HG03354 (cell line): ENCODE measurements at regions not wholly inside any gene's neighbourhood (a gene's known extent, or its start where the extent isn't known, plus 50 kb on each side); places are given as distances from the start of the nearest gene placed in this dataset.

Experiments
- ATAC-seq: cut with Tn5 transposase; IDR thresholded peaks from one replicate; pipeline ENCODE4 v1.9.1; 2021; ENCODE audit warnings: mild to moderate bottlenecking; ENCODE audit not compliant: unreplicated experiment, poor library complexity, severe bottlenecking

DNA sequence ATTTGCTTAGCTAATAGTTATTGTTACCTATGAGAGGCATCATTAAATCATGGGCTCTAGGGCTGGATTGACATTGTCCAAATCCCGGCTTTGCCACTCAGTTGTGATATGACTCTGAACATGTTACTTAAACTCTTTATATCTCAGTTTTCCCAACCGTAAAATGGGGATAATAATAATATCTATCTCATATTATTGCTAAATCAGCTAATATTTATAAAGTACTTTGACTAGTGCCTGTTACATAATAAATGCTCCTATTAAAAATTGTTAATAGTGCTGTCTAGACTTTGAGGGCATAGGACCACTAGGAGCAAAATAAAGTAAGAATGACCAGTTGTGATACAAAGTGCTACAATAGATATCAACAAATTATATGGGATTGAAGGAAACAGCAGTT, 376.3 kb upstream of the FIGN start:
- ATAC-seq: no peak

DNA sequence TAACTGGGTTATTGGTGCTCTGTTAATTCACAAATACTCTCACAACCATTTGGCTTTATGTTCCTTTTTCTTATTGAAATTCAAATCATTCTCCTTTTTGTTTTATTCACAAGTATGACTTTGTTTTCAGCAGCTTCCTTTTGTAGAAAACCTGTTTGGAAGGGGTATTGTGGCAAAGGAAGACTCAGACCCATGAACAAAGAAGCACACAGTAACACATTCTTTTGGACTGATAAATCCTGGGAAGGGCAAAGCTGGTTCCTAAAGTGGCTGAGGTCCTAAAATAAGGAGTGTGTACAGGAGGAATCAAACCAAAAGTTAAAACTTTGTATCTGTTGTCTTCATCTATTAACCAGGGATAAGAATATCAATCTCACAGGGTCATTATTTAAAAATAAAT, 374.7 kb upstream of the FIGN start:
- no peak for ATAC-seq

DNA sequence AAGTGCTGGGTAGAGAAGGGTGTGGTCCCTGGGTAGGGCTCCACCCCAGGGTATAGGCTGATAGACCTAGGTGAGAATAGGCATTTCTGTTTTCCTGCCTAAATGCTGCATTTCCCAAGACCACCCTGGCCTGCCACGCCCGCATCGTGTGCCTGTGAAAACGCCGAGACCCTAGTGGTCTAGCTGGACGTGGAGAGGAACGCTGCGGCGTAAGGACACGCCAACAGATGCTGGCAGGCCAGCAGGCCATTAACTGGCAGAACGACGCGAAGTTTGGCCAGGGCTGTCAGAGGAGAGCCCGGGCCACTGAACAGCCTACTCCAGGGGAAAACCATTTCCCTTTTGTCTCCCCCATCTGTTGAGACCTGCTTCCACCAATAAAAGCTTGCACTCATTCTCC, 373.2 kb upstream of the FIGN start:
- ATAC-seq: no peak

DNA sequence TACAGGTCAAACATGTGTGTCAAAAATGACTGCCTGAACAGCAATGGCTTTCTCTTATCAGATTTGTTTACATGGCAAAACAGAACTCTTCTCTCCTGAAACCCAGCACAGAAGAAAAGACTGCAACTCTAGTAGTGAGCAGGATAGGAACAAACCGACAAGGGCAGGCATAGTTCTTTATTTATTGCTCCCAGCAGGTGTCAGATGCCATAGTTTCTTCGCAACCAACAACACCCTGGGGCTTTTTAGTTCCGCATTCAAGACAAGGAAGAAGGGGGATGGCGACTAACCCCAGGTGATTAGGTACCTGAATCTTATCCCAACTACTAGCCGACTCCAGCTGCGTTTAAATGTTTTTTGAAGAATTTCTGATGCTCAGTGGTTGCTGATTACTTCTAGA, 367.5 kb upstream of the FIGN start:
- no peak for ATAC-seq

DNA sequence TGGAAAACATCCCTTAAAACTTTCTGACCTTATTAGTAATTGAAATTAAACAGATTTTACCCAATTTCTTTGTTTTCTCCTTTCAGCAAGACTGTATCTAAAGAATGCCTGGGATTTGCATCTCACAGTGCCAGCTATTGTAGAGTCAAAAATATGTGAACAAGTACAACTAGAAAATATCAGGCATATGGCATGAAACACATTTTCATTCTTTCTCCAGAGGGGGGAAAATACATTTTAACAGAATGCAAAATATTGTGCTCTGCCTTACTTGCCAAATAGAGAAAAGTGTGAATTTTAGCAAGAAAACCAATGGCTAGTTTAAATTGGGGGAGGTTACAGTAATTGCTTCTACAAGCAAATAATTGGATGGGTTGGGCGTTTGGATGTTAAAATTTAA, 366.6 kb upstream of the FIGN start:
- ATAC-seq: no peak

DNA sequence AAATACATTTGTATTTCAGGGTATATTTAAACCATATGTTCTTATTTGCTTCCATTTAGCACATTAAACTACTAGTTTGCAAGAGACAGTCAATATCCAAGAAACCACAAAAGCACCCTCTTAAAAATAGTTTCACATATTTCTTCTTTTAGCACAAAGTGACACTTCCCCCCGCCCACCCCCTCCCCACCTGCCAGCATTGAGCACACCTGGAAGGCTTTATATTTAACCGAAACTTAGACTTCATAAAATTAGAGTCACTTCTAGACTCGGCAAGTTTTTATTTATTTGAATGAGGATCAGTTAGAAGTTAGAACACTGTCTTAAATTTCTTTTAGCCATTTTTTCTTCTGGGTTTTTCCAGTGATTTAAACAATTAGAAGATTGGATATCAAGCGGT, 355.9 kb upstream of the FIGN start:
- no peak for ATAC-seq

DNA sequence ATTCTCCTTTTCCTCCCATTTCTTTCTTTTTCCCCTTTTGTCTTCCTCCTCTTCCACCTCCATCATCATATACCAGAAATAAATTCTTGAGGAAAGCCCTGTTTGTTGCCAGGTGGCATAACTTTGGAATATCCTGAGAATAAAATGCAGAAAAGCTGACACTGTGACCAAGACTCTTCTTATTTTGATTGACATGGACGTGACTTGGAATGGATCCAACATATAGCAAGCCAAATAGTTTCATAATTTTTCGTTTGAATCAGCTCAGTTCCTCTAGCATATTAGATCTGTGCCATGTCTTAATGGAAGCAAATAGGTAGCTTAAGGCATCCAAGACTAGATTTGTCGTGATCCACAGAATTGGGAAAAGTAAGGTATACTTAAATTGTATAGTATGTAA, 354.7 kb upstream of the FIGN start:
- no peak for ATAC-seq

DNA sequence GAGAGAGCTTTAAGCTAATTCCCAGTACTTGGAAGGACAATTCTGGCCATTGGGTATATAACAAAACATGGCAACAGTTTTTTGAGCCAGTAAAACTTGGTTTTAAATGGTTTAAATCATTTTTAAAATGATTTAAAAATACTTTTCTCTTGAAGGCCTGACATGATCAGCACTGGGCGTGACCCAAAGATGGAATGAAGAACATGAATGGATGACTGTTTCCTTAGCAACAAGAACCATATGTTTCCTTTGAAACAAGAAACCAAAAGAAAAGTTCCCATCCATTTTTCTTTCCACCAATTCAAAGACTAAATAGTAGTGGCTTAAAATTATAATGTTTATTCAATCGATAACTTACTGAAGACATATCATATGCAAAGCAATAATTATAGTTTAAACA, 348.3 kb upstream of the FIGN start:
- ATAC-seq: no peak

DNA sequence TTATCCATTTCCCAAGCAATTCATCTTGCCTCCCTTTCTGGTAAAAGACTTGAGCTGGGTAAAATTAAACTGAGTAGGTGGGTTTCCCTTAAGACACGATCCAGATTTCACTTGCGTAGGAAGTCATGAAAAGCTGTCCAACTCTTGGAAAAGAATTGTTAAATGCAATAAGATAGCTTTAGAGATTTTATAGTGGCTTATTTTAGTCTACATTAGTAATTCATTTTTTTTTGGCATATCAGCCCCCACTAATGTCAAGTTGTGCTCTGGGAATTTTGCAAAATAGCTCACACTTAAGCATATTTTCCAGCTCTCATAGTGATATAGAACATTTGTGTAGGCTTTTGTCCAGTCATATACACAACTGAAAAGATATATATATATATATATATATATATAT, 344.7 kb upstream of the FIGN start:
- ATAC-seq: no peak

DNA sequence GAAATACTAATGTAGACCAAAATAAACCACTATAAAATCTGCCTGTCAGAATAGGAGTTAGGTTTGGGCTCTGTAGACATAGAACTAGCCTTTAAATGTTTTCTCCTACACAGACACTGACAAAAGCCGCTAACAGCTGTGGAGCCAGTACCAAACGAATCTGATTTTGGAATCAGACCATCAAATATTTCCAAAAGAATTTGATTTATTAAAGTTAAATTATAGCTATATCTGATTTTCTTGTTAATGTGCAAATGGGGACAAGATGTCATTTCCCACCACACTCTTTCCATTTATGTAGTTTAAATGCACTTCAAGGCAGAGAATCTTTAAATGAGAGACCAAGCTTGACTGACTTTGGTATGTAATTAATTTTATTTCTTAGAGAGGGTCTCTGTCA, 343.4 kb upstream of the FIGN start:
- ATAC-seq: no peak

DNA sequence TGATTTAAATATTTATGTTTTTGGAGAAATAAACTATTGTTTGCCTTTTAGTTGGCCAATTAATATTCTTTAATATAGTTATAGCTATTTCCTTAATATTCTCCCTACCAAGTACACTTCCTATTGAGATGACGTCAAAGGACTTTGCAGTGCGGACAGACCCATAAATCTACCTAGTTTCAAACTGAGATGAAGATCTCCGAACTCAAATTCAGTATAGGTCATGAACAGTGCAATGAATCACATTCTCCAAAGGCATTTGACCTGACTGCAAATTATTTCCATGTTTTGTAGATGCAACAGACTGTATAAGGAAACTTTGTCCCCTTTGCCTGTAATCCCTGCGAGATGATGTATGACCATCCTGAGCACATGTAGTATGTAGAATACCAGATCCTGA, 342.6 kb upstream of the FIGN start:
- no peak for ATAC-seq

DNA sequence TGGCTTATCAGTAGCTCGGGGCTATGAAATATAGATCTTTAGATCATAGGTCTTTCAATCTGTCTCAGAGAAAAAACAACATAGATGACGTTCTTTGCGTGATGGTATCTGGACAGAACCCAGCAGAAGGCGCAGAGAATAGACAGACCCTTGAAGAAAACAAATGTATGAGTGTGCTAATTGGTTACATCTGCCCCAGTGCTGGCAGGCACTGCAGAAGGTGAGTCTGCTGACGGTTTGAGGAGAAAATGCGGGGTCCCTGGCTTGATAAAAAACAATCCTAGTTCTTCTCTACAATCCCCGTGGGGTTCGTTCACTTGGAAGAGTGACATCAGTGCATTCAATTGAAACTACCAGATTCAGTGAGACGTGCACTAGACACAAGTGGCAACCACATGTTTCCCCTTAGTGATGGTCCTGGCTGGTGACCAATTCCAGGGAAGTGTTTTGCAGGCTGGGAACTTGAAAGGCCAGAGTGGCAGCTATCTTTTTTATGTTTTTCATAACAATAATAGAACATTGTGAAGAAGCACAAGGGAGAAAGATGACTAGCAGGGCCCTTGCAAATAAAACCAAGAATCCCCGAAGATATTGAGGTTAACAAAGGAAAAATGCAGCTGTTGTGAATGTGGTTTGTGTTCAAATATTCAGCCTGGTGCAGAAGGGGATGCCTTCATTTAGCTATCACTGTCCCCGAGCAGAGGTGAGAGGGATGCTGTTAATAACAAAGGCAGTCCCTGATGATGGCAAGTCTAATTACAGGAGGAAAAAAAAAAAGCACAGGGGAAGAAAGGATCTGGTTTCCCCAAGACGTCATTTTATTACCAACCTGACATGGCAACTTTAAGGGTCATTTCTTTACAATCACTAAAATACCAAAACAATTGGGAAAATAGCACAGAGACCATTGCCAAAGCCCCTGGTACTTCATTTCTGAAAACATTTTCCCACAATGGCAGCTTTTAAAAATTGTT, 337.6 kb upstream of the FIGN start:
- no peak for ATAC-seq

DNA sequence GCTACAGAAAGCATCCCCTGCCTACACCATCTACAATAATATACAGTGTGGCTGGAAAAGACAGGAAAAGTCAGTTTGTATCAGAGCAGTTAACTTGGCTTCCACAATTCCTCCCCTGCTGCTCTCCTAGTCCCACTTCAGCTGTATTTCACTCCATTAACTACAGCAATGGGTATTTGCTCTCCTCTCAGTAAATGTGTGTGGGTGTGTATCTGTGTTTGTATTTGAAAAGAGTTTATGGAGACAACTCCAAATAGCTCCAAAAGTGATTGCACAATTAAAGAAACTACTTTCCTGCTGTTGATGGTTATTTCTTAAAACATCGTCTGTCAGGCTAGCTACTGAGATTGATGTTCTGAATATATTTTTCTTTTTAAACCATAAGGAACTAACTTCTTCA, 333.7 kb upstream of the FIGN start:
- ATAC-seq: no peak

DNA sequence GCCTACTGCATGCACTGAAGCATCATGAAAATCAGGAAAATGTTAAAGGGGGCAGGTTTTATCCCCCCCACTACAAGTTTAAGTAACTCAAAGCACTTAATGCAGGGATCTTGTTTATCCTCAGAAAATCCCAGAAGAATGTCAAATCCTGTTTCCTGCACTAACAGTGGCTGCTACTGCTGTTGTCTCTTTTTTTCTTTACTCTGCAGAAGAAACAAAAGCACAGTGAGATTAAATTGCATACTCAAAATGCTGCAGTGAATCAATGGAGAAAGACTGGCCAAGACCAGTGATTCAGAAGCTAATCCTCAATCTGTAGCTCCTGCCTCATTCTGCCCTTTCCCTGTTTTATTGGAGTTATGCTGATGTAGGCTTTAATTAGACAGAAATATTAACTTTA, 332.3 kb upstream of the FIGN start:
- ATAC-seq: no peak

DNA sequence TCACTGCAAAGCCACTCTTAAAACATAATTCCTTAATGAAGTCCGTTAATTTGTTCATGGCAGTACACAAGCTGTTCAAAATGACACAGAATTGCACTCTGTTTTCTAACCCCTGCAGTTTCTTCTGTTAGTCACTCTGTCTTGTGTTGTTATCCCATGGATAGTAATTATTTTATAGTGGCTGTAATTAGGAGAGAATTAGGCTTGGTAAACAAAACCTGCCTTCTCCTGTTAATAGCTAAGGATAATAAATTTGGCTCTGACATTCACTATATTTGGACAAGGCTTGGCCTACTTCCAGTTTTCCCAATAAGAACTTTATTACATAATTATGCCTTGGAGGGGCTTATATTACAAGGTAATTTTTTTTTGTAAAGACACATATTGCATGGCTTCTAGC, 330.3 kb upstream of the FIGN start:
- ATAC-seq: no peak

DNA sequence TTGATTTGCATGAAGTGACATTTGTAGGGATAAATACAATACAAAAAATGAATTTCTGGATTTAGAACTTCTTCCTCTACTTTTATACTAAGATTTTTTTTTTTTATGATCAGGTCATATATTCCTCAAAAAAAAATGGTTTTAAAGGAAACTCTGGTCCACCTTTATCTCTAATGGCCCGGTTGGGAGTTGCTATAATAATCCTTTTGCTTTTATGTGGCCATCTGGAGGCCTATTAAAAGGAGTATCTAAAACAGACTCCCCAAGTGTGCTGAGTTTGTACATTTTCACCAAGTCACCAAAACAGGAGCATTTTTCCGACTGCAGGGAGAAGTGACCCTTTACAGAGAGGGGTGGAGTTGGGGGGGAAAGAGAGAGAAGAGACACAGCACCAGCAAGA, 329.2 kb upstream of the FIGN start:
- ATAC-seq: no peak

DNA sequence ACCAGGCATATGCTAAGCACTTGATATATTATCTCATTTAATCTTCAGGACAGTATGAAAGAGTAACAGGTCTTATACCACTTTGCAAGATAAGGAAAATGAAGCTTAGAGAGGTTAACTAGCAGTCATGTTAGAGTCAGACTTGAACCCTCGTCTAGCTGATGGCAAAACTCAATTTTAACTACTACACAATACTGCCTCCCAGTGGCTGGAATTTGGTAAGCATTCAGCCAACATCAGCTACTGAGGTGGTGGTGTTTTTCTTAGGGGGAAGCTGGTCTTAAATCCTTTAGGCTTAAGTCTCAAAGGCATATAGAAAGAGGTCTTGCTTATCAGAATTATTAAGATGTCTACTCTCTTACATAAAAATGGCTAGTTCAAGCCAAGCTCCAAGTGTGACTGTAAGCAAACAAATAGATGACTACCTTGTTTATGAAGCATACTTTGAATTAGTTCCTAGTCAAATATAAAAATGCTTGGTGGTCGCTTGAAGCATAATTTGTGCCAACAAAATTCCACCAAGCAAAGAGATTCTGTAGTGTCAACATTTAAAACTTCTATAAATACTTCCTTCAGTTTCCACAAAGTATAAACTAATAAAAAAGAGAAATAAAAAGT, 325.4 kb upstream of the FIGN start:
- peak; percentile 89 for ATAC-seq

DNA sequence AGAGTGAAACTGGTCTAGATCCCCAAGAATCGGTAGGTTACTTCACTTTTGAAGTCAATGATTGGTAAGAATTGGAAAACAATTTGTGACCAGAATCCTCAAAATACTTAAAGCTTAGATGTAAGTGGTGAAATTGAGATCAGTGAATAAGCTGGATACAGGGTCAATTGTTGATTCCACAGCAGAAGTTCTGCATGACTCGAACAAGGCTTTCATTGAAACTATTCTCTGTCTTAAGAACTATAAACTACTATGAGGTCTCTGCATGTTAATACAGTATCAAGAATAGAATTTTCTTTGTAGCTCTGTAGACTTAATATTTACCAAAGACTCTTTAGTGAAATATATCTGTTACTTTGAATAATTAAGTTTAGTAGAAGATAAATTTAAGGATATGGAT, 324.2 kb upstream of the FIGN start:
- no peak for ATAC-seq

DNA sequence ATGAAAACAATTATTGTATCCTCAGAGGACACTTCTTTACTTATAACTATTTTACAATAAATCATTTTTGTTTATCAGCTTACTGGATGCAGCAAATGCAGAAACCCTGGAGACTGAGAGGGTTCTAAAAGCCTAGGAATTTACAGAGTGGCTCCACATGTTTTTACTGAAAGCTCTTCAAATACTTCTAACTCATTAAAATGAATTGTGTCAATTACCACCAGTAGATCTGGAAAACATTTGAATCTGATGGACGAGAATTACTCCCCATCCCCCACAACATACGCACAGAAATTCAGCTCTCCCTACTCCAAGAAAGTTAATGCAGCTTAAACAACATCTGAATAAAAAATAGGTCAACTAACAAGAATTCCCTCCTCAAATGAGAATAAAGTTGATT, 319.8 kb upstream of the FIGN start:
- no peak for ATAC-seq

DNA sequence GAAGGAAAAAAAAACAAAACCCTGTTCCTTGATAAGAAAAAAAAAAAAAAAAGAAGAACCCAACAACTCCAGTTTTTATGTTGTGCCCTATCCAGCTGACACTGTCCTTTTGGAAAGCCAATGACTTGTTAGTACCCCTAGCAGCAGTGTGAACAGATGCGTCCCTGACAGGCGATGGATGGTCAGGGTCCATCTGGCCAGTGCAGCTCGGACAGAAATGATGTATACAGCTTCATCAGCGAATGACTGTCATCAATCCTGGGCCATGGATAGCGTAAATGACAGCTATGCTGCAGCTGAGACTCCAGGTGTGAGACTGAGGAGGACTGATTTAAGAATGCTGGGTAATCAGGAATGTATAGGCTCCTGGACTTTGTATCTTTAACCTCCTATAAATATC, 318.8 kb upstream of the FIGN start:
- no peak for ATAC-seq

DNA sequence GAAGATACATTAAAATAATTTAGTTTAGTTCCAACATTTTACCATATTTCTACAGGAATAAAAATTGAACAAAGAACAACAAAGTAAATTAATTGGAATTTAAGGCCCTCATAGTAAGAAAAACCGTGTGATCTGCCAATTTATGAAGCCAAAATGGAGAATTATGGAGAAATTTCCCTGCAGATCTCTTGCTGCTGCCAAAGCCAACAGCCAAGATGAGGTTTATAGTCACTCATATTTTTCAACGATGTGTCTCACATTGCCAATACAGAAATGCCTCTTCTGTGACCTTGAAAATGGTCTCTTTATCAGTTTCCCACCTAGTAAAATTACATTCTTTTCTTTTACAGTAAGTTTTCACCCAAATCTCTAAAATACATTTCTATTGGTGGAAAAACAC, 317.2 kb upstream of the FIGN start:
- no peak for ATAC-seq
